GM21619 (cell line): ENCODE measurements at regions not wholly inside any gene's neighbourhood (a gene's known extent, or its start where the extent isn't known, plus 50 kb on each side); places are given as distances from the start of the nearest gene placed in this dataset.

Experiments
- ATAC-seq: cut with Tn5 transposase; IDR thresholded peaks from one replicate; pipeline ENCODE4 v1.9.1; 2021; ENCODE audit not compliant: unreplicated experiment

GRCh38 chr17:36752096-36752888 is 150.9 kb downstream of the MRM1 start:
- ATAC-seq: no peak

DNA sequence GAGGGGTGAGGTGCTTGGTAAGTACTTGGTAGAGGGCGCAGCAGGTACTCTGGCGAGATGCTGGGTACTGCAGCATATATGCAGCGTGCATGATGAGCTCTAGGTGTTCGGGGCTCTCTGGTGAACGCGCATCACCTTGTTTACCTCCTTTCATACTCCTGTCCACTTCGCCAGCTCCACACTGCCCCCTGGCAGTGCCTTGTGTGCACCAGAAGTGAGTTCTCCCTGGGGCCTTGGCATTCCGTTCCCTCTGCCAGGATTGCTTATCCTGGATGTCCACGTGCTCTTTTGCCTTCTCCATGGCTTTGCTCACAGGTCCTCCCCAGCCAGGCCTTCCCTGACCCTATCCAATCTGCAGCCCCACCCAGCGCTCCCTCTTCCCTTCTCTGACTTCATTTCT is 154.2 kb downstream of the MRM1 start:
- ATAC-seq: no peak

DNA sequence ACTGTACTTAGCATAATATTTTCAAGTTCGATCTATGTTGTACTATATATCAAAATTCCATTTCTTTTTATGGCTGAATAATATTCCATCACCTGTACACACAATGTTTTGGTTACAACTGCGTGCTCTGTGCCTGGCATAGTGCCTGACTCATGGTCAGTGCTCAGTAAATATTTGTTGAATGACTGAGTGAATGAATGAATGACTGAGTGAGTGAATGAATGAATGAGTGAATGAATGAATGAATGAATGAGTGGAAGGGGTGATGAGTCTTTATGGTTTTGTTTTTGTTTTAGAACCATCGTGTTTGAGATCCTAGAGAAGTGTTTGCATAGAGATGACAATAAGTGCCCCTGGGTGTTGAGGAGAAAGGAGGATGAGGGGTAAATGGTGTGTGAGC is 155.3 kb downstream of the MRM1 start:
- ATAC-seq: no peak

- ATAC-seq: no peak
These were observed 159.0 kb downstream of the MRM1 start for GRCh38 chr17:36760425-36760824.

GRCh38 chr17:36761203-36761950 is 160.0 kb downstream of the MRM1 start:
- no peak for ATAC-seq

DNA sequence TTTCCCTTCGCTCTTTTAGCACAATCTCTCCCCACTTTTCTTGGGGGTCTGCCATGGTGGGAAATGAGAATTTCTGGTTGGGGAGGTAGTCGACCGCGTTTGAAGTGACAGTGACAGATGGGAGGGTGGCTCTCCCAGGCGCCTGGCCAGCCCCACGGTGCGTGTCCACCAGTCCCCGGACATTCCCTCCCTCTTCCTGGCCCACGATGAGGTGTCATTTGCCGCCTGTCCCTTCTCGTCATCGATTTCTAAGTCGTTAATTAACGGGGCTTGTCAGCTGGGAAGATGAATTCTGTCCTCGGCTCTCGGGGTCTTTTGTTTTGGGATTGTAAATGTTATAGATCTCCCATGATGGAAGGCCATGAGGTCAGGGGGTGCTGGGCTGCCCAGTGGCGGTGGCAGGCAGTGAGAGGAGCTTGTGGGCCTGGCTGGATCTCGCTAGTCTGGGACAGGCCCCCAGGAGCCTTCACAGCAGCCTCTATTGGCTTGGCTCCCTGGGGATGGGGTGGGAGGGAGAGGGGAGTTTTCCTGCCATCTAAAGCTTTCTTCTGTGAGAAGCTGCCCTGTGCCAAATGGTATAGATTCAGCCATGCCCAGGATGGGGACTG is 164.2 kb downstream of the MRM1 start:
- ATAC-seq: no peak

GRCh38 chr17:36768394-36768793 is 167.0 kb downstream of the MRM1 start:
- ATAC-seq: no peak

DNA sequence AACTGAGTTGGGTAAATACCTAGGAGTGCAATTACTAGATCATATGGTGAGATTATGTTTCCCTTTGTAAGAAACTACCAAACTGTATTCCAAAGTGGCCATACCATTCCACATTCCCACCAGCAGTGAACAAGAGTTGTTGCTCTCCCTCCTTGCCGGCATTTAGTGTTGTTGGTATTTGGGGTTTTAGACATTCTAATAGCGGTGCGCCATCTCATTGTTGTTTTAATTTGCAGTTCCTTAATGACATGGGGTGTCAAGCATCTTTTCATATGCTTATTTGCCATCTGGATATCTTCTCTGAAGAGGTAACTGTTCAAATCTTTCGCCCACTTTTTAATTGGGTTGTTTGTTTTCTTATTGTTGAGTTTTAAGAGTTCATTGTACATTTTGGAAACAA is 164.2 kb upstream of the LHX1 start:
- no peak for ATAC-seq

DNA sequence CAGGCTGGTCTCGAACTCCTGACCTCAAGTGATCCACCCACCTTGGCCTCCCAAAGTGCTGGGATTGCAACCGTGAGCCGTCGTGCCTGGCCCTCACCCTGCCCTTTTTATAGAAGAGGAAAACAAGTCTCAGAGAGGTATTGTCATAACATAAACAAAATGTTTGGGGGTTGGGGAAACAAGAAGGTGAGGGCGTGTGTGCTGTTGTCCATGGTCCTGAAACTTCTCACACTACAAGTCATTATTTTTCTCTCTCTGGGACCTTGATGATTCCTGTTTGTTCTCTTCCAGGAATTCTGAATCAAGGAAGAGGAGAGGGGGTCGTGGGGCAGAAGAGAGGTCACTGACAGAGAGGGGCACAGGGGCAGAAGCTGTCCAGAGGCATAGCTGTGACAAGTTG is 160.2 kb upstream of the LHX1 start:
- ATAC-seq: no peak

- ATAC-seq: no peak
These were observed 158.8 kb upstream of the LHX1 start for GRCh38 chr17:36778448-36778847.

DNA sequence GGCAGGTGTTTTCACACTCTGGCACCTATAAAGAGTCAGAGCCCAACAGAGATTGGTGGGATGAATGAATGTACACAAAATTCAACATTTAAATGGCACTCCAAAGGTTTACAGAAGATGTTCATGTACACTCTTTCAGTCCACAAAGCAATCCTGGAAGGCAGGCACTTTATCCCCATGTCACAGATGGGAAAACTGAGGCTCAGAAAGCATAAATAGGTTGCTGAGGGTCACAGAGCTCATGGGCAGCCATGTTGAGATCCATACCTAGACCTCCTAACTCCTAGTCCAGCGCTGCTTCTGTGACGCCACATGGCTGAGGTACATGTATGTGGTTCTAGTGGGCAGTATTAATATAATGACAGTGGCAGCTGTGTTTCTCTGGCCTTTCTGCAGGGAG is 157.7 kb upstream of the LHX1 start:
- no peak for ATAC-seq

DNA sequence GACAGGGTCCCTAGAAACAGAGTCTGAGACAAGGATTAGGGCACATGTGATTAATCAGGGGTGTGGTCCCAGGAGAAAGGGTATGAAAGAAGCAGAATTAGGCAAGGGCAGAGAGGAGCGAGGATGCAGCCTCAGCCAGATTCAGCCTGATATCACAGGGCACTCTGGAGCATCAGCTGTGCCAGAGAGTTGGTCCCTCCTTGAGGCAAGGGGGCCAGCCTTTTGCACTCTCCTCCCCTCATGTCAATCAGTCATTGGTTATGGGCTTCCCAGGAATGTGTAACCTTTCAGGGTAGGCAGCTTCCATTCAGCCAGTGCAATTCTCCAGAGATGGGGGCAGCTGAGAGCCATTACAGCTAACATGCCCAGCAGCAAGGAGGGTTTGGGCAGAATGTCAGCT is 152.6 kb upstream of the LHX1 start:
- ATAC-seq: no peak

- ATAC-seq: no peak
These were observed 150.4 kb upstream of the LHX1 start for GRCh38 chr17:36786867-36787266.

DNA sequence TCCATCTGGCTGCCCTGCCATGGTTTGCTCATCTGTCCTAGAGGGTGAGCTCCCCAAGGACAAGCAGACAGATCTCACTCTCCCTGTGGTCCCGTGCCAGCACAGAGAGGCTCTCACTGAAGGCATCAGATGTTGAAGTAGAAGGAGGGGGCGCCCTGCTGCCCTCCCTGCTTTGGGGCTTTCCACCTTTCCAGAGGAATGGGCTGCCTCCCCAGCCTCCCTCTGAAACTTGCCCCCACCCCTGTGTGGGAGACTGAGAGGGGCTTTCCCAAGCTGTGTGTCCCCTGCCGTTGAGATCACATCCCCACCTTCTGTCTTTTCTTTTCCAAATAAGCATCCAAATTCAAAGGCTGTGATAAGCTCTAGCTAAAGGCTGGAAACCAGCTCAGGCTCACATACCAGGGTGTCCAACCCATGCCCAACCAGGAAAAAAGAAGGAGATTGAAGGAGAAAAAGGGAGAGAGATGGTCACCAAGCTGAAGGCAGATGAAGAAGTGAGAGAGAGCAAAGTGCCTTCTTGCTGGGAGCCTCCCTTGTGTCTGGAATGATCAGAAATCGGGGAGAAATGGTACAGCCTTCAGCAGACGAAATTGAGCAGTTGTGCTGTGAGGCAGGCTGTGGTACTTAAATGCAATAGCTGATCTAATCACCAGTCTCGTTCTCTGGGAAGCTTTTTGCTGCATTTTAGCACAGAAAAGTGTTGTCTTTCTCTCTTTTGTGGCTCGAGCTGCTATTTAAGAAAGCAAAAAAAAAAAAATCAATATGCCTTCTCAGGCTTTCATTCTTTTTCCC is 145.9 kb upstream of the LHX1 start:
- ATAC-seq: no peak

- ATAC-seq: no peak
These were observed 145.3 kb upstream of the LHX1 start for GRCh38 chr17:36791942-36792475.

DNA sequence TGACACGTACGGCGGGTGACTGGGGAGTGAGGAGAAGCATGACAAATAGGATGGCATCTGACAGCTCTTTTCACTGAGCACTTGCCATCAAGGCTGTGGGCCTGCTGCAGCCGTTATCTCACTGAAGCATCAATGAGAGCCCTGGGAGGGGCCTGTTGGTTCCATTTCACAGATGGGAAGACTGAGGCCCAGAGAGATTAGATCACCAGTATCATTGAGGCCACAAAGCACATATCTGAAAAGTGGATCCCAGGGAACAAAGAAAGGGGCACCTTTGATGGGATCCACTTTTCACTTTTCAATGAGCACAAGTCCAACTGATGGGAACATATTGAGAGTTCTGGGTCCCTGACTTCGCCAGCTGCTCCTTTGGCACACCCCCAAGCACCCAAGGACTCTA is 144.4 kb upstream of the LHX1 start:
- ATAC-seq: no peak

GRCh38 chr17:36793976-36794375 is 143.3 kb upstream of the LHX1 start:
- ATAC-seq: no peak

- no peak for ATAC-seq
These were observed 129.6 kb upstream of the LHX1 start for GRCh38 chr17:36807496-36808179.

DNA sequence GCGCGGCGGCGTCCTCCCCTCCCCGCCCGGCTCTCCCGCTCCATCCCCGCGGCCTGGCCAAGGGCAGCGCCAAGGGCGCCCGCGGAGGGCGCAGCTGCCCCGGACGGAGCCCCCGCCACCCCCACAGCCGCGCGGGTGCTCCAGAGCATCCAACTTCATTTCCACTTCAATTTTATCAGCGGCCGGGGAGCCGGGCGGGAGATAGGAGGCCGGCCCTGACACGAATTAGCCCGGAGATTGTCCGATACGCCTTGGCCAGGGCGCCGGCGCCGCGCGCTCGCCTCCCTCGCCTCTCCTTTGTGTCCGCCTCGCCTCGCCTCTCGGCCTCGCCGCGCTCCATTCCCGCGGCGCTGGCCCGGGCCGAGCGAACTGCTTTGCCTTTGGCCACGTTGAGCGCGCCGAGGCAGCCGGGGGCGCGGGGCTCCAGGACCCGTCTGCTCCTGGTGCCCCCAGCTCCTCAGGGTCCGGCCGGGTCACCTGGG is 129.1 kb upstream of the LHX1 start:
- no peak for ATAC-seq

- ATAC-seq: no peak
These were observed 124.5 kb upstream of the LHX1 start for GRCh38 chr17:36812762-36813161.
